C4-2B (cell line): ENCODE measurements at regions not wholly inside any gene's neighbourhood (a gene's known extent, or its start where the extent isn't known, plus 50 kb on each side); places are given as distances from the start of the nearest gene placed in this dataset.

Experiments
- ZFX ChIP-seq: fragments of 450-650 bp; IDR thresholded peaks from 2 replicates; pipeline ENCODE4 v1.6.1; 2017
- TF ChIP-seq, protein P1 (sequence below): fragments of 450-650 bp; conservative IDR thresholded peaks from 2 replicates; pipeline ENCODE4 v1.5.1; 2017; ENCODE audit warnings: mild to moderate bottlenecking

DNA sequence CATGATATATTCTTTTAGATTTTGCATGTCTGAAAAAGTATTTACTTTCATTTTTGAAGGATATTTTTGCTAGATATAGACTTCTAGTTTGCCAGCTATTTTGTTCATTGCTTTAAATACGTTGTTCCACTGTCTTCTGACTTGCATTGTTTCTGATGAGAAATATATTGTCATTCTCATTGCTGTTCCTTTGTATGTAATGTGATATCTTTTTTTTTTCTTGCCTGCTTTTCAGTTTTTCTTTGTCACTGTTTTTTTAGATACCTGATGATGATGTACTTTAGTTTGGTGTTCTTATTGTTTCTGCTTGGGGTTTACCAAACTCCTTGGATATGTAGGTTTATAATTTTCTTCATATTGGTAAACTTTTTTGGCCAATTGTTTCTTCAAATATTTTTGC is 107.9 kb downstream of the SNAPC1 start:
- TF ChIP-seq, protein P1, sequence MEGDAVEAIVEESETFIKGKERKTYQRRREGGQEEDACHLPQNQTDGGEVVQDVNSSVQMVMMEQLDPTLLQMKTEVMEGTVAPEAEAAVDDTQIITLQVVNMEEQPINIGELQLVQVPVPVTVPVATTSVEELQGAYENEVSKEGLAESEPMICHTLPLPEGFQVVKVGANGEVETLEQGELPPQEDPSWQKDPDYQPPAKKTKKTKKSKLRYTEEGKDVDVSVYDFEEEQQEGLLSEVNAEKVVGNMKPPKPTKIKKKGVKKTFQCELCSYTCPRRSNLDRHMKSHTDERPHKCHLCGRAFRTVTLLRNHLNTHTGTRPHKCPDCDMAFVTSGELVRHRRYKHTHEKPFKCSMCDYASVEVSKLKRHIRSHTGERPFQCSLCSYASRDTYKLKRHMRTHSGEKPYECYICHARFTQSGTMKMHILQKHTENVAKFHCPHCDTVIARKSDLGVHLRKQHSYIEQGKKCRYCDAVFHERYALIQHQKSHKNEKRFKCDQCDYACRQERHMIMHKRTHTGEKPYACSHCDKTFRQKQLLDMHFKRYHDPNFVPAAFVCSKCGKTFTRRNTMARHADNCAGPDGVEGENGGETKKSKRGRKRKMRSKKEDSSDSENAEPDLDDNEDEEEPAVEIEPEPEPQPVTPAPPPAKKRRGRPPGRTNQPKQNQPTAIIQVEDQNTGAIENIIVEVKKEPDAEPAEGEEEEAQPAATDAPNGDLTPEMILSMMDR, result no peak
- TF ChIP-seq ZFX, result no peak
